ENCODE measurements at regions not wholly inside any gene's neighbourhood (a gene's known extent, or its start where the extent isn't known, plus 50 kb on each side); places are given as distances from the start of the nearest gene placed in this dataset.

GRCh38 chr1:172738389-172738788 lies 79.5 kb downstream of the FASLG start:
- TF ChIP-seq E2F4 (CRISPR knock-in tag; IDR thresholded peaks at IDR 0.05; ENCODE audit: borderline replicate concordance, low read depth) (no peak), ELF4 (CRISPR knock-in tag; IDR thresholded peaks at IDR 0.05; ENCODE audit: low read depth) (no peak), ZNF281 (CRISPR knock-in tag; IDR thresholded peaks at IDR 0.05) (no peak), ATF3 (CRISPR knock-in tag; conservative IDR thresholded peaks at IDR 0.05) (no peak), ZNF138 (CRISPR knock-in tag; conservative IDR thresholded peaks at IDR 0.05) (no peak), PREB (CRISPR knock-in tag; IDR thresholded peaks at IDR 0.05; ENCODE audit: borderline replicate concordance) (no peak), FOXJ3 (CRISPR knock-in tag; IDR thresholded peaks at IDR 0.05; ENCODE audit: borderline replicate concordance) (no peak), ZNF532 (CRISPR knock-in tag; IDR thresholded peaks at IDR 0.05; ENCODE audit: borderline replicate concordance) (no peak), MAX (CRISPR knock-in tag; IDR thresholded peaks at IDR 0.05) (no peak), ZNF671 (CRISPR knock-in tag; IDR thresholded peaks at IDR 0.05) (no peak), EMX1 (CRISPR knock-in tag; IDR thresholded peaks at IDR 0.05) (no peak), CDX4 (CRISPR knock-in tag; IDR thresholded peaks at IDR 0.05; ENCODE audit: borderline replicate concordance) (no peak), NFE2L1 (CRISPR knock-in tag; IDR thresholded peaks at IDR 0.05) (no peak), PRRX2 (CRISPR knock-in tag; IDR thresholded peaks at IDR 0.05) (no peak), NFATC4 (CRISPR knock-in tag; IDR thresholded peaks at IDR 0.05) (no peak), SMAD4 (CRISPR knock-in tag; IDR thresholded peaks at IDR 0.05) (no peak), ZNF121 (CRISPR knock-in tag; IDR thresholded peaks at IDR 0.05) (no peak), TP53 (CRISPR knock-in tag; IDR thresholded peaks at IDR 0.05) (no peak)
- H3K4me1 Mint-ChIP-seq, result no peaks in the 10 kb centered on the region
- ChIA-PET POLR2A (no interaction called here), CTCF (no interaction called here)
- no peaks in the 10 kb centered on the region; the same call in 1 of the 2 replicates for H3K27me3 Mint-ChIP-seq (ENCODE audit: low read depth)
- H3K27ac Mint-ChIP-seq, result no peak overlapping the region
- no peaks in the 10 kb centered on the region for H3K36me3 Mint-ChIP-seq
- no peaks in the 10 kb centered on the region for H3K9me3 Mint-ChIP-seq
- DNase-seq (ENCODE audit: low spot score) (no peak), ATAC-seq (no peak)
- no peak overlapping the region for H3K4me3 Mint-ChIP-seq
